Natural killer cell (primary cell): ENCODE measurements at regions not wholly inside any gene's neighbourhood (a gene's known extent, or its start where the extent isn't known, plus 50 kb on each side); places are given as distances from the start of the nearest gene placed in this dataset.

Experiments
- ATAC-seq, 3 donors: fragments of 150-1000 bp in 2 of 3; fragments of 200-7000 bp in 1 of 3; cut with Tn5 transposase; 1 replicate in 1 of 3; 2 replicates in 2 of 3; pipeline ENCODE4 v1.10.0; 2021; ENCODE audit warnings: mild to moderate bottlenecking in 2 of 3, moderate library complexity in 2 of 3
- DNase-seq, 2 donors: peaks; one replicate each; pipeline versions ENCODE4 v3.0.0 to v3.0.0-alpha.2; 2013 to 2021; ENCODE audit warnings: mixed read lengths in 1 of 2
- H3K27ac ChIP-seq: one replicate; pipeline ENCODE4 v1.5.1; 2013; ENCODE audit warnings: mild to moderate bottlenecking, low read length
- H3K27me3 ChIP-seq: one replicate; pipeline ENCODE4 v1.6.1; 2013; ENCODE audit warnings: low read length; ENCODE audit not compliant: control insufficient read depth, insufficient read depth
- H3K36me3 ChIP-seq: one replicate; pipeline ENCODE4 v1.6.1; 2013; ENCODE audit warnings: low read length; ENCODE audit not compliant: control insufficient read depth, insufficient read depth
- H3K4me1 ChIP-seq: one replicate; pipeline ENCODE4 v1.6.1; 2013; ENCODE audit warnings: low read length; ENCODE audit not compliant: control insufficient read depth, insufficient read depth
- H3K4me3 ChIP-seq: one replicate; pipeline ENCODE4 v1.5.1; 2013; ENCODE audit warnings: low read length
- H3K9me3 ChIP-seq: one replicate; pipeline ENCODE4 v1.6.1; 2013; ENCODE audit warnings: low read length; ENCODE audit not compliant: control insufficient read depth, insufficient read depth
- H3K27ac Mint-ChIP-seq, 2 donors: one replicate each; pipeline ENCODE4 v1.8.0; 2022; ENCODE audit warnings: mild to moderate bottlenecking in 2 of 2, mixed read lengths in 2 of 2, moderate library complexity in 1 of 2
- H3K27me3 Mint-ChIP-seq, 2 donors: one replicate each; pipeline ENCODE4 v1.8.0; 2022; ENCODE audit warnings: low read depth in 2 of 2, mixed read lengths in 2 of 2
- H3K36me3 Mint-ChIP-seq: one replicate; pipeline ENCODE4 v1.8.0; 2022; ENCODE audit warnings: mixed read lengths
- H3K4me1 Mint-ChIP-seq, 2 donors: one replicate each; pipeline ENCODE4 v1.8.0; 2022; ENCODE audit warnings: mixed read lengths in 2 of 2
- H3K4me3 Mint-ChIP-seq: one replicate; pipeline ENCODE4 v1.8.0; 2022; ENCODE audit warnings: mild to moderate bottlenecking, moderate library complexity, mixed read lengths
- H3K9me3 Mint-ChIP-seq, 2 donors: one replicate each; pipeline ENCODE4 v1.8.0; 2022; ENCODE audit warnings: mixed read lengths in 2 of 2
- WGBS: methylation state at CpG from one replicate; pipeline ENCODE4 v1.1.7; 2013; ENCODE audit warnings: missing lambda C conversion rate; ENCODE audit not compliant: insufficient coverage; 5-methylcytosine and 5-hydroxymethylcytosine counted together
- intact Hi-C: fragments of 100-400 bp; cut with micrococcal nuclease; formaldehyde crosslinking; loops from one replicate; pipeline ENCODE4 v1.14.2; 2022
- TF ChIP-seq, protein P1 (sequence below): fragments of 200-600 bp; IDR thresholded peaks from one replicate; pipeline ENCODE4 v1.8.0; 2022; ENCODE audit warnings: antibody characterized with exemption

DNA sequence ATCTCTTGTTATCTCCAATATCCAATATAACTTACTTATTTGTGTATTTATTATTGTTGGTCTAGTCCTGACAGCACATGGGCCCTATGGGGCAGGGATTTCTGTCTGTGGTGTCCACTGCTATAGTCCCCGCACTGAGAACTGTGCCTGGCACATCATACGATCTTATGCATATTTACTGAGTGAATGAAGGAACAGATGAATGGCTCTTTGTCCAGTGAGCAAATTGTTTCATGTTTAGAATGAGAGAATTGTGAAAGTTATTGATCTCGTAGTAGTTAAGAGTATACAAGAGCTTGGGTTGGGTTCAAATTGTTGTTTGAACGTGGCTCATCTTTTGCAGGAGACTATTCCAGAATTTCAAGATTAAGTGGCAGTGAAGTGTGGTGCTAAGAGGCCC, 96.1 kb upstream of the SLC34A2 start:
- Histone ChIP-seq H3K36me3 (no peaks in the 10 kb centered on the region), H3K27me3 (no peaks in the 10 kb centered on the region), H3K4me3 (no peak overlapping the region), H3K9me3 (no peaks in the 10 kb centered on the region), H3K4me1 (no peaks in the 10 kb centered on the region), H3K27ac (no peak overlapping the region)
- ATAC-seq: no peak
- intact Hi-C loops: no loop called here
- TF ChIP-seq, protein P1, sequence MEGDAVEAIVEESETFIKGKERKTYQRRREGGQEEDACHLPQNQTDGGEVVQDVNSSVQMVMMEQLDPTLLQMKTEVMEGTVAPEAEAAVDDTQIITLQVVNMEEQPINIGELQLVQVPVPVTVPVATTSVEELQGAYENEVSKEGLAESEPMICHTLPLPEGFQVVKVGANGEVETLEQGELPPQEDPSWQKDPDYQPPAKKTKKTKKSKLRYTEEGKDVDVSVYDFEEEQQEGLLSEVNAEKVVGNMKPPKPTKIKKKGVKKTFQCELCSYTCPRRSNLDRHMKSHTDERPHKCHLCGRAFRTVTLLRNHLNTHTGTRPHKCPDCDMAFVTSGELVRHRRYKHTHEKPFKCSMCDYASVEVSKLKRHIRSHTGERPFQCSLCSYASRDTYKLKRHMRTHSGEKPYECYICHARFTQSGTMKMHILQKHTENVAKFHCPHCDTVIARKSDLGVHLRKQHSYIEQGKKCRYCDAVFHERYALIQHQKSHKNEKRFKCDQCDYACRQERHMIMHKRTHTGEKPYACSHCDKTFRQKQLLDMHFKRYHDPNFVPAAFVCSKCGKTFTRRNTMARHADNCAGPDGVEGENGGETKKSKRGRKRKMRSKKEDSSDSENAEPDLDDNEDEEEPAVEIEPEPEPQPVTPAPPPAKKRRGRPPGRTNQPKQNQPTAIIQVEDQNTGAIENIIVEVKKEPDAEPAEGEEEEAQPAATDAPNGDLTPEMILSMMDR: no peak
- H3K4me3 Mint-ChIP-seq: no peak overlapping the region
- no peaks in the 10 kb centered on the region for H3K36me3 Mint-ChIP-seq
- no peak for DNase-seq
- H3K9me3 Mint-ChIP-seq: no peaks in the 10 kb centered on the region
- WGBS: 87% methylated on average over 4 of the region's 4 CpGs
- no peaks in the 10 kb centered on the region for H3K4me1 Mint-ChIP-seq
- H3K27me3 Mint-ChIP-seq: peaks cover 4 to 7% of the 10 kb centered on the region in 2 donors
- no peak overlapping the region for H3K27ac Mint-ChIP-seq

DNA sequence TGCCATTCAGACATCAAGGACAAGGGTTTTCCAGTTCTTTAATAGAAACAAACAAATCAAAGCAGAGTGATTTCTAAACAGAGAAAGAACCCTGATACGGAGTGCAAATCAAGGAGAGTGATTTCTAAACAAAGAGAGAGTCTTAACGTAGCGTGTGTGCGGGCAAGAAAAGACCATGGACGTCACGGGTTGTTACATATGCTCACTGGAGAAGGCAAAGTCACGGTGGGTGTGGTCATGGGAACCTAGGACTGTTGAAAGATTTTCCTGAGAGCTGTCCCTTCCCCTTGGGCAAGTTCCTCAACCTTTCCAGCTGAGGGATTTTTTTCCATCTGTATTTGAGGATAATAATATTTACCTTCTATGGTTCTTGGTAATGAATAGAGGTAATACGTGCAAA, 95.0 kb upstream of the SLC34A2 start:
- Histone ChIP-seq H3K9me3 (no peaks in the 10 kb centered on the region), H3K27ac (no peak overlapping the region), H3K4me1 (no peaks in the 10 kb centered on the region), H3K27me3 (no peaks in the 10 kb centered on the region), H3K36me3 (no peaks in the 10 kb centered on the region), H3K4me3 (no peak overlapping the region)
- Mint-ChIP-seq H3K9me3 (no peaks in the 10 kb centered on the region), H3K27me3 (peaks cover 4 to 7% of the 10 kb centered on the region in 2 donors), H3K36me3 (no peaks in the 10 kb centered on the region), H3K27ac (no peak overlapping the region), H3K4me1 (no peaks in the 10 kb centered on the region), H3K4me3 (no peak overlapping the region)
- DNase-seq (no peak), ATAC-seq (no peak)
- WGBS: 73% methylated on average over 7 of the region's 8 CpGs
- TF ChIP-seq, protein P1: no peak
- intact Hi-C loops: no loop called here

DNA sequence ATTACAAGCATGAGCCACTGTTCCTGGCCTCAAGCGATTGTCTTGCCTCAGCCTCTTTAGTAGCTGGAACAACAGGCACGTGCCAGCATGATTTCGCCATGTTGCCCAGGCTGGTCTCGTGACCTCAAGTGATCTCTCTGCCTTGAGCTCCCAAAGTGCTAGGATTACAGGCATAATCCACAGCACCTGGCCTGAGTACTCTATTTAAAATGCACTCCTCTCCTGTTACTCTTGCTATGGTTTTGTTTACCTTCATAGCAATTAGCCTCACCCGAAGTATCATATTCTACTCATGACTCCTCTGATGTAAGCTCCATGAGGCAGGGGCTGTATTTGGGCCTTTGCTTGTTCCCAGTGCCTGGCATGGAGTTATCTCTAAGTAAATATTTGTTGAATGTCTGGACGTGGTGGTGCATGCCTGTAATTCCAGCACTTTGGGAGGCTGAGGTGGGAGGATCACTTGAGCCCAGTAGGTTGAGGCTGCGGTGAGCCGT, 92.5 kb upstream of the SLC34A2 start:
- no peak for DNase-seq
- Histone ChIP-seq H3K4me1 (no peaks in the 10 kb centered on the region), H3K27me3 (no peaks in the 10 kb centered on the region), H3K27ac (no peak overlapping the region), H3K36me3 (no peaks in the 10 kb centered on the region), H3K9me3 (no peaks in the 10 kb centered on the region), H3K4me3 (no peak overlapping the region)
- H3K36me3 Mint-ChIP-seq: no peaks in the 10 kb centered on the region
- WGBS: 76% methylated on average over 8 of the region's 8 CpGs
- H3K27ac Mint-ChIP-seq: no peak overlapping the region
- H3K27me3 Mint-ChIP-seq: peaks cover 4% of the 10 kb centered on the region in 2 donors
- H3K9me3 Mint-ChIP-seq: no peaks in the 10 kb centered on the region
- H3K4me1 Mint-ChIP-seq: no peaks in the 10 kb centered on the region
- intact Hi-C loops: no loop called here
- TF ChIP-seq, protein P1: no peak
- H3K4me3 Mint-ChIP-seq: no peak overlapping the region
- no peak for ATAC-seq

DNA sequence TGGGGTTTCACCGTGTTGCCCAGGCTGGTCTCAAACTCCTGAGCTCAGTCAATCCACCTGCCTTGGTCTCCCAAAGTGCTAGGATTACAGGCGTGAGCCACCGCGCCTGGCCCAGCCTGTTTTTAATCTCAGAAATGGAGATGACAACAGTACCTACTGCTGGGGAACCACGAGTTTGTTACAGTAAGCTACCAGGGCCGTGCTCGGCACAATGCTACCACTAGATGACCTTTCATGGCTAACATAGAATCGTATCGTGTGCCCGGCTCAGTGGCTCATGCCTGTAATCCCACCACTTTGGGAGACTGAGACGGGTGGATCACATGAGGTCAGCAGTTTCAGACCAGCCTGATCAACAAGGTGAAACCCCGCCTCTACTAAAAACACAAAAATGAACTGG, 90.8 kb upstream of the SLC34A2 start:
- no peaks in the 10 kb centered on the region for H3K36me3 Mint-ChIP-seq
- H3K27ac Mint-ChIP-seq: no peak overlapping the region
- H3K4me3 Mint-ChIP-seq: no peak overlapping the region
- TF ChIP-seq, protein P1: no peak
- H3K4me3 ChIP-seq: no peak overlapping the region
- H3K4me1 ChIP-seq: no peaks in the 10 kb centered on the region
- no peaks in the 10 kb centered on the region for H3K9me3 ChIP-seq
- H3K36me3 ChIP-seq: no peaks in the 10 kb centered on the region
- no peaks in the 10 kb centered on the region for H3K9me3 Mint-ChIP-seq
- intact Hi-C loops: no loop called here
- no peaks in the 10 kb centered on the region for H3K4me1 Mint-ChIP-seq
- ATAC-seq: no peak
- no peaks in the 10 kb centered on the region for H3K27me3 ChIP-seq
- WGBS: 90% methylated on average over 11 of the region's 12 CpGs
- H3K27me3 Mint-ChIP-seq: peaks cover 0 to 4% of the 10 kb centered on the region in 2 donors
- no peak for DNase-seq
- H3K27ac ChIP-seq: no peak overlapping the region
